HG03342 (cell line): ENCODE measurements at regions not wholly inside any gene's neighbourhood (a gene's known extent, or its start where the extent isn't known, plus 50 kb on each side); places are given as distances from the start of the nearest gene placed in this dataset.

Source experiments
- ATAC-seq: cut with Tn5 transposase; IDR thresholded peaks from one replicate; pipeline ENCODE4 v1.9.1; 2021; ENCODE audit warnings: mild to moderate bottlenecking, moderate library complexity; ENCODE audit not compliant: unreplicated experiment

DNA sequence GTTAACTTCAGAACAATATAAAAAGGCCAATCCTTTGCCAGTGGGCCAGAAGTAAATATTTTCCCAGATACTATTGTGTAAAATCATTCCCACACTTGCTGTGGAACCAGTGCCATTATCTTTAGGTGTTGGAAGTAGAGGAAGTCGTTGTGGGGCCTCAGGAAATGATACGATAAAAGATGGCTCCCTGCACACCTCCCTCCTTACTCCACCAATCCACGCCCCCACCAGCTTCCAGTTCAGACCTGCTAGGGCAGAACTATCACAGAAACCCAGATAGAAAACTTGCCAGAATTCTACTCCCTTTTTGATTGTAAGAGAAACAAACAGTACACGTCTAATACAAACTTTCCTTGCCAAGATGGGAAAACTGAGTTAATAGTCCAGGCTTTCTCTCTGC is 173.0 kb upstream of the FMN2 start:
- no peak for ATAC-seq

DNA sequence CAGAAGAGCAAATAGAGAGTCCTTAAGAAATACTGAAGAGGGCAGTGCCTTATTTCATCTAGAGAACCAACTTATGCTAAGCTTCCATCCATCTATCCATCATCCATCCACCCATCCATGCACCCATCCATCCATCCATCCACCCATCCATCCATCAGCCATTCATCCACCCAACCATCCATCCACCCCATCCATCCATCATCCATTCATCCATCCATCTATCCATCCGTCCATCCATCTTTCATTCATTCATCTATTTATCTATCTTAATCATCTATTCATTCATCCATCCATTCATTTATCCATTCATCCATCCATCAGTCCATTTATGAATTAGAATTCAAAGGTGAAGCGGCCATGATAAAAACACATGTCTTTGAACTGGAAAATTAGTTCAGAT is 171.5 kb upstream of the FMN2 start:
- ATAC-seq: no peak

DNA sequence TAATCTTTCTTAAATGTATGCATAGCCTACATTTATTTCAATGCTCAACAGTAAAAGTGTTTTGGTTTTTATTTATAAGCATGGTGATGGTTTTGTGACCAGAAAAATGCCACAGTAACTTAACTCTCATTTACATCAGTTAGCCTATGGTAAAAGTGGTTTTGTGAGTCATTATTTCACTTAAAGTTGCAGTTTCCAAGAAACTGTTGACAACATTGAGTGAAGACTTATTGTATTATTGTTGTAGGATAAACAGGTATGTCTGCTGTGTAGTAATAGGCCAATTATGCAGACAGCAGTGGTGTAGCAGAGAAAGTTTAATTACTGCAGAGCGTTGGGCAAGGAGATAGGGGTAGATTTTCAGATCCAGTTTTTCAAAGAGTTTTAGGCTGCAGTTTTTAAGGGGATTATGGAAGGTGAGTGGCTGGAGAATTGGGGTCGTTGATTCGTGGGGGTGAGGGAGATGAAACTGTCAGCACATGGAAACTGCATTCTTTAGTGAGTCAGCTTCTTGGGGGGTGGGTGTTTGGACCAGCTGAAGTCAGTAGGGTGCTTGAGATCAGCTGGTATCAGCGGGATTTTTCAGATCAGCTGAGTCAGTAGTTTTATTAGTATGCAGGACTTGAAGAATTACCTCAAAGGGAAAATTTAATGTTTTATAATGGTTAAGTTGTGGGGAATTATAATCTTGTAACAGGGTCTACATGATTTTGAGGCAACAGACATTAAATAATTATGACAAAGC is 168.7 kb upstream of the FMN2 start:
- ATAC-seq: no peak

DNA sequence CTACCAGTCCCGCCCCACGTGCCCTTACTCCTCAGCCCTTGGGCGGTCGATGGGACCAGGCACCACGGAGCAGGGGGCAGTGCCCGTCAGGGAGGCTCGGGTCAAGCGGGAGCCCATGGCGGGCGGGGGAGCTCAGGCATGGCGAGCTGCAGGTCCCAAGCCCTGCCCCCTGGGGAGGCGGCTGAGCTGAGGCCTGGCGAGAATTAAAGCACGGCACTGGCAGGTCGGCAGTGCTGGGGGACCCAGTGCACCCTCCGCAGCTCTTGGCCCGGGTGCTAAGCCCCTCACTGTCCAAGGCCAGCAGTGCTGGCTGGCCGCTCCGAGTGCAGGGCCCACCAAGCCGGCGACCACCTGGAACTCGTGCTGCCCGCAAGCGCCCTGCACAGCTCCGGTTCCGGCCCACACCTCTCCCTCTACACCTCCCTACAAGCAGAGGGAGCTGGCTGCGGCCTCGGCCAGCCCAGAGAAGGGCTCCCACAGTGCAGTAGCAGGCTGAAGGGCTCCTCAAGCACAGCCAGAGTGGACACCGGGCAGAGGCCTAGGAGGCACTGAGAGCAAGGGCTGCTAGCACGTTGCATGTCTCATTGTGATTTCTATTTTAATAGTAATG is 166.8 kb upstream of the FMN2 start:
- ATAC-seq: no peak

DNA sequence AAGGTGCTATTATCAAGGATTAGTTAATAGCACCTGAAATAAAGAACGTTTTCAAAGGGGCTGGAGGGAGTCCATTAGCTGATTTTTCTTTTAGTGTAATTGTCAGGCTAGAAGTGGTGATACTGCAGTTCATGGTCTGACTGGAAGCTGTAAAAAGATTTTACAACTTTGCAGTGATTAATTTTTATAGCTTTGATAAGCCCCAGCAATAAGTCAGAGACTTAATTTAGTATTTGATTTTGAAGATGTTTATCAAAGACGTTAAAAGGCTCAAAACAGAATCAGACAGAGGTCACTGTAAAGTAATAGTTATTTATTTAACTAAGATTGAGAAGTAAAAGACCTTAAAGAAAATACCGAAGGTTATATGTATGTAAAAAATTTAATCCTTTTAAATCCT is 165.5 kb upstream of the FMN2 start:
- no peak for ATAC-seq

DNA sequence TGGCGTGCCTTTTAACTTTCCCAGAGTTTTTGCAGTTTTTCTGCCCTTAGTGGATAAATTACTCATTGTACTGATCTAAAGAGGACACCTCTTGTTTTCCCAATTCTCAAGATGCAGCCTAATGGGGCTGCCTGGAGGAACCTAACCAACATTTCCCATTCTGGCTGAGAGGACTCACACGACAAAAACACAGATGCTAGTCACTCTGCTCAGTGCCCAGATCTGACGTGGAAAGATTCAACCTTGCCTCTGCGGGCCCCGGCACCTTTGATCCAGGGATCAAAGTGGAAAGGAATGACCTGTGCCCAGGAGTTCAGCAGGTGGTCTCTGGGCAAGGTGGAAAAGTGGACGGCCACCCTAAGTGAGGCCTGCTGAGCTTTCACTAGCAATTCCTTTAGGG is 162.4 kb upstream of the FMN2 start:
- ATAC-seq: no peak

DNA sequence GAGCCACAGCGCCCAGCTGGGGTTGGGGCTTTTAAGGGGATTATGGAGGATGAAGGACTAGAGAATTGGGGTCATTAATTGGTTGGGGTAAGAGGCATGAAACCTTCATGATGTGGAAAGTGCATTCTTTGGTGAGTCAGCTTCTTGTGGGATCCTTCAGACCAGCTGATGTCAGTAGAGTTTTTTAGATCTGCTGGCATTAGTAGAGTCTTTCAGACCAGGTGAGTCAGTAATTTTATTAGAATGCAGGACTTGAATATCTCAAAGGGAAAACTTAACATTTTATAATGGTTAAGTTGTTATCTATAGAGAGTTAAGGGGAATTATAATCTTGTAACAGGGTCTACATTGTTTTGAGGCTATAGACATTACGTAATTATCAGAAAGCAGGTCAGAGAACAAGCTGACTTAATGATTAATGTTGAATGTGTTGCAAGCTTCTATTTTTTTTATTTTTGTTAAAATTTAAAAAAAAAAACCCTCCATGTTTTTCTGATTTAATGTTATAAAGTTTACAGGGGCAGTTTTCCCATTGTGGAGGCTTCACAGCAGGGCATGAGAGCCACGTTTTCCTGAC is 160.9 kb upstream of the FMN2 start:
- no peak for ATAC-seq

DNA sequence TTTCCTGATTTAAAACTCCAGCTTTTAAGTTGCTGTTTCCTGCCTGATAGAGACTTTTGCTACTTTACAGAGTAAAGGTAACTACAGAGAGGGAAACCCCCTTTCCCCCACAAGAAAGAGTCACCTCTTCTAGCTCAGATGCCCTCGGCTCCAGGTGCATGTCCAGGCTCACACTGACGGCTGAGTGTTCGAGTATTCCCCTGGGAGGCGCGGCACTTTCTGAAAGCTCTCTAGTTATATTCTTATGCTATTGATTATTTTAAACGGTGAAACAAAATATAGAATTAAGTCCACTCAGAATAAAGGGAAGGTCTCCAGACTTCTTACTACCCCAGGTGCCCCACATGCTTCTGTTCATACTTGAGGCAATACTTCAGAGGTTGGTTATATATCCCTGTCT is 160.3 kb upstream of the FMN2 start:
- no peak for ATAC-seq

DNA sequence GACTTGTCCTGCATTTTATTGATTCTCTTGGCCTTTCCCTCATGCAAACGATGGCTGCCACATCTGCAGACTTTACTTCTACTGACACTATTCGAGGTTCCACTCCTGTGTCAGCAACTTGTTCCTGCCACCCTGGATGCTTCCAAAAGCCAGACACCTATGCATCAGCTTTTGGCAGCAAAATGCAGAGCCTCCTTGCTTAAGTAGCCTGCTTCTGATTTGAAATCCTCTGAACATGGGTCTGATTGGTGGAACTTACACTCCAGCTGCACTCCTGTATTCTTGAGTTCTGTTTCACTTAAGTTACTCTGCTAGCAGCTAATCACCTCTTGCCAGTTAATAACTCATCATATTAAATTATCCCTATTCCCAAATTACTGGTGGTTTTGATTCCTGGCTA is 152.1 kb upstream of the FMN2 start:
- ATAC-seq: no peak

DNA sequence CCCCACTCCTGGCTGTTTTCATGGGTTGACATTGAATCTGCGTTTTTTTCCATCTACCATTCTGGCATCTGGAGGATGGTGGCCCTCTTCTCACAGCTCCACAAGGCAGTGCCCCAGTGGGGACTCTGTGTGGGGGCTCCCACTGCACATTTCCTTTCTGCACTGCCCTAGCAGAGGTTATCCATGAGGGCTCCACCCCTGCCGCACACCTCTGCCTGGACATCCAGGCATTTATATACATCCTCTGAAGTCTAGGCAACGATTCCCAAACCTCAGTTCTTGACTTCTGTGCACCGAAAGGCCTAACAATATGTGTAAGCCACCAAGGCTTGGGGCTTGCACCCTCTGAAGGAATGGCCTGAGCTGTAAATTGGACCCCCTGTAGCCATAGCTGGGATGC is 147.9 kb upstream of the FMN2 start:
- no peak for ATAC-seq

DNA sequence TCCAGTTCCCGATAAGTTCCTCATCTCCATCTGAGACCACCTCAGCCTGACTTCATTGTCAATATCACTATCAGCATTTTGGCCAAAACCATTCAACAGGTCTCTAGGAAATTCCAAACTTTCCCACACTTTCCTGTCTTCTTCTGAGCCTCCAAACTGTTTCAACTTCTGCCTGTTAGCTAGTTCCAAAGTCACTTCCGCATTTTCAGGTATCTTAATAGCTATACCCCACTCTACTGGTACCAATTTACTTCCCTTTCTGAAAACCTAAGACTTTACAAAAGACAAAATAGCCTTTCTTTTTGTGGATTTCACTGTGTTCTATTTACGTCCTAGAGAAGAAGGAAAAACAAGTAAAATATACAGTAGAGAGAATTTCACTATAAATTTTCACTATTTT is 147.0 kb upstream of the FMN2 start:
- no peak for ATAC-seq

DNA sequence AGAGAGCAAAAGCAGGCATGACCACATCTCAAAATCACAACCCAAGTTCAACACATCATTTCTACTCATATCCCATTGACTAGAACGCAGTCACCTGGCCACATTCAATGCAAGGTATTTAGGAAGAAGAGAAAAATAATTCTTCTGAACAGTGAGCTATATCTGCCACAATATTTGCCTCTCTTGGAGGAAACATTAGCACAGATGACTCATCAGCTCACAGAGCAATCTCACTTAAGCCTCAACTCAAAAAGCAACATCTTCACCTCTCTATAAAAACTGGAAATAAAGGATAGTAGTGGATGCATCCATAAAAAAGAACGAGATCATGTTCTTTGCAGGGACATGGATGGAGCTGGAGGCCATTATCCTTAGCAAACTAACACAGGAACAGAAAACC is 143.9 kb upstream of the FMN2 start:
- no peak for ATAC-seq

DNA sequence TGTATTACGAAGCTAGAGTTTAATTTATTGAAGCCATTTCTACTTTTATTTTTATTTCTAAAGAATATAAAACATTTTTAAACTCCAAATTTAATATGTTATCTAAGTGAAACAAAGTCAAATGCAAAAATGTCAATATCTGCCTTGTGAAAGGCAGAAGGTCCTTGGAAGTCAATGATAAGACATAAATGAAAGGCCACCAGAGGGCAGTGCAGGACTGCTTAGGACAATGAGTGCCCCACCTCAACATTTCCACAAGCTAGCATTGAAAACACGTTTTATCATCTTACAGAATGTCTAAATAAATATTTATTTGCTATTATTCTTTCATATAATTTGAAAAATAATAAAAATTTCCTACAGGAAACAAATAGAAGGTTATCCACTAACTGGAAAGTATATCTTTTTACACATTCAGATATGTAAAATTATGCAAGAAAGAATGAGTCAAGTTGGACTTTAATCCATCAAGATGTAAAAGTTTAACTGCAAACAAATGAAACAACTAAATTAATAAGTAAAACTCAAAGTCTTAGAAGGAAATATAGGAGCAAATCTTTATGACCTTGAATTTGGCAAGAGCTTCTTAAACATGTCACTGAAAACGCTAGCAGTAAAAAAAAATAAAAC is 140.1 kb upstream of the FMN2 start:
- peak; percentile 69 for ATAC-seq

DNA sequence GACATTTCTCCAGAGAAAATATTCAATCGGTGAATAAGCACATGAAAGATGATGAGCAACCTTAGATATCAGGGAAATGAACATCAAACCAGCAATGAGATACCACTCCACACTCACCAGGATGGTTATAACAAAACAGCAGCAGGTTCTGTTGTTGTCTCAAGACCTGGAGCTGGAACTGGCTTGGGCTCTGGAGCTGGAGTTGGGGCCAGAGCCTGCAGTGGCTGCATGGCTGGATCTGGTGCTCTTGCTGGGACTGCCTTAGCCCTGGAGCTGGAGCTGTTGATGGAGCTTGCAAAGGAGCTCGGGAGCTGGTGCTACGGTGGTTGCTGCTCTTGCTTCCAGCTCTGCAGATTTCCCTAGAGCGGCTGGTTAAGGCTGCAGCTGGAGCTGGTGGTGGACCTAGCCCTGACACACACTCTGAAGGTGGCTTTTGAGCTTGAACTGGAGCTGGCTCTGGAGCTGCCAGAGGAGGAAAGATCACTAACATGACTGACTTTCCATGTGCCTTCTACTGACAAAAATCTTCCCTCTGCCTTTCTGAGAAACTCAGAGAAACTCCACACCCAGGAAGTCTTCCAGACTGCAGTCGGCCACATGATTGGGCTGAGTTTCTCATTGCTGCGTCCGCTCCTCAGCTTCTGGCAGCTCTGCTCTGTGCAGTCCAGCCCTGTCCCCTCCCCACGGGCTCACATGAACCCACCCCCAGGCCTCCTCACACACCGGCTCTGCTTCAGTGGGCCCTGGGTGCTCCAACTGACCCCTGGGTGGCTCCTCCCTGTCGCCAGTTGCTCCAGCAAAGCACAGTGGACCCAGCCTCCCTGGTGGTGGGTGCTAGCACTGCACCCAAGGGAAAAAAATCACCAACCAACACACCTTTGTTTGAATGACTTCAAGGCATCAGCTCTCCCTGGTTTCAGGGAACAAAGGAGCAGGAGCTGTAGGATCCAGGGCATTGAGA is 139.1 kb upstream of the FMN2 start:
- ATAC-seq: peak; percentile 67

DNA sequence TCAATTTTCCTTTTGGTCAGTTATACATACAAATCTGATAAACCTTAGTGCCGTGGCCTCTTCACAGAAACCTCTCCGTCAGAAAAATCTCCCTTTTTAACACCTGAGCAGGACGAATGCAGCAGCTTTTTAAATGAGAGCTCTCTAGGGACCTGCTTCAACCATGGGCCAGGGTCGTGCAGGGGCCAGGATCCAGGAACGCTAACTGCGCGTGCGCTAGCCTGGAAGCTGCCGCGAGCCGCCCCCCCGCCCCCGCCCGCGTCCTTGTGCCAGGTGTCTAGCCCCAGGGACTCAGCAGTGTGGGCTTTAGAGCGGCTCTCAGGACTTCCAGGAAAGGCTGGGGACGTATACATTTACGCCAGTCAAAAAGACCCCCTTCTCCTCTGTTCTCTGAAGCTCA is 136.8 kb upstream of the FMN2 start:
- no peak for ATAC-seq

DNA sequence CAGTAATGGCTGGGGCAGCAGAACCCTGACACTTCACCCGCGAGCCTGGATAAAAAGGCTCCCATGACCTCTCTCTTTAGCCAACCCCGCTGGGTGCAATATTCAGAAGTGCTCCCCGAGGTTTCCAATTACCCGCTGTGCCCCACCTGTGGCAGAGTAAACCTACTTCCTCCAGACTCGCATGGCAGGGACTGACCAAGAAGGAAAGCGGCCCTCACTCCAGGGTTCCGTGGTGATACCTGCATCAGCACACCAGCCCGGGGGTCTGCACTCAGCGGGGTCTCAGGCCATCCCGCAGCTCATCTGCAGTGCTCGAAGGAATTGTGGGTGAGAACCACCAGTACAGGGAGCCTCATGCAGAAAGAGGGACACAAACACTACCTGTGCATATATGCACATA is 136.3 kb upstream of the FMN2 start:
- ATAC-seq: no peak

DNA sequence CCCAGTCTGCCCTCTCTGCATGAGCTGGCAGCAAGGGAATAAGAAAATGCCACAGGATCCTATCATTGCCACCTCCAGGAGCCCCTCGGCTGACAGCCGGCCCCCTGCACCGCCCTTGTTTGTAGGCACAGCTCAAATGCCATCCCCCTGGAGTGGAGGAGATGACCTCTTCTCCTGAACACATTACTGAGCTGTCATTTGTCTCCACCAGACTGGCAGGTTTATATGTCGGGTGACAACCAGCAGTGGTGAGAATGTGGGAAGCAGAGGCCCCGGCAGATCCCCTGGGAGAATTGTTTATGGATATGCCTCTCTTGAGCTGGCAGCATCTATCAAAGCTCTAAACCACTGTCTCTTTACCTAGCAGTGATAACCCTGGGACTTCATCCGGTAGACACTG is 135.4 kb upstream of the FMN2 start:
- no peak for ATAC-seq

DNA sequence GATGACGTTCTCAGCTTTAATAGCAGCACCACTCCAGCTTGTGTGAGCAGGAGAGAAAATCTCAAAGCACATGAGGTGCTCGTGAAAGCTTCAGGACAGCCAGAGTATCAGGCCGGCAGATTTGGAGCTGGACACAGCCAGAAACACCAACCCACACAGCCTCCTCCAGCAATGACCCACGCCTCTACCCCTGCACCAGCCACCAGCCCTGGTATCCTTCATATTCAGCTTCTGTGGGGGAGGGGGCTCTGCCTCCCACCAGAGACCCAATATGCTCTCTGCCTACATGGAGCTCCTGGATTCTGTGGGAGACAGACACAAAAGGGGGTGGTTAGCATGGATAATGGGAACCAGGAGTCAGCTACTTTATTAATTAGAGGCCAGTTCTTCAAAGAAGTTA is 133.6 kb upstream of the FMN2 start:
- ATAC-seq: no peak

DNA sequence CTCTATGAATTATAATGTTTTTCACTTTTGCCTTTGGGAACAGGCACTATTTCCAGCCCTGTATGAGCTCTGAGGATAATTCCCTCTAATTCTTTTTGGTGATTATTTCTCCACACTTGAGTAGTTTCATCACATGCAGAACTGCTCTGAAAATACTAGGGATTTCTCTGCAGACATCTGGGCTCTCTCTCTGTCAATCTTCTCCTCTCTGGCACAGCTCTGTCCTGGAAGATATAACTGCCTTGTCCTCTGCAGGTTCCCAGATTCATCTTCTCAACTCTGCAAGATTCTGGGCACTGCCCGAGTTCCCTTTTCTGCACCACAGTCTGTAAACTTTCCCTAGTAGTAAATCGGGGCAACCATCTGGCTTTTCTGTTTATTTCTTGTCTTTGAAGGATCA is 131.3 kb upstream of the FMN2 start:
- ATAC-seq: no peak

DNA sequence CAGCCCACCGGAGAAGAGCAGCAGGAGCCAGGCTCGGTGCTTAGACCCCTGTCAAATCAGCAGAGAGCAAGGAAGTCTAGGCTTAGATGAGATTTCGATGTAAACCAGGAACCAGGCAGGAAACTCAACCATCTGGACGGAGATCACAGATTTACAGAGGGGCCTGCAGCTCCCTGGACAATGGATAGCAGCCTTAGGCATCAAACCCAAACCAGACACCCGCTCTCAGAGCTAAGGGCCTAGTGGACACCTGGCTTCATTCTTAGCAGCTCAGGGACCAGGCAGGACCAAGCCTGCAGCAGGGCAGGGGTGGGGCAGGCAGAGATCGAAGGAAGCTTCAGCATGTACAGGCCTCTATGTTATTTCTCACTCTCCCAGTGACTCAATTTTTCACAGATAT is 127.8 kb upstream of the FMN2 start:
- no peak for ATAC-seq
